Loucy (cell line): ENCODE measurements at regions not wholly inside any gene's neighbourhood (a gene's known extent, or its start where the extent isn't known, plus 50 kb on each side); places are given as distances from the start of the nearest gene placed in this dataset.
A peak's percentile ranks its signal among the peaks of the same experiment; 100 is the strongest.

Experiments
- H2AFZ ChIP-seq: fragments of 200-600 bp; sonication (generic); 2 replicates; pipeline ENCODE4 v1.6.0; 2016; ENCODE audit warnings: antibody characterized with exemption, mild to moderate bottlenecking, low read length, moderate library complexity
- H3F3A ChIP-seq: fragments of 200-600 bp; 2 replicates; pipeline ENCODE4 v1.6.0; 2016; ENCODE audit warnings: antibody characterized with exemption, low read depth, mild to moderate bottlenecking
- H3K27me3 ChIP-seq: fragments of 200-600 bp; sonication (generic); 2 replicates; pipeline ENCODE4 v1.6.1; 2014; ENCODE audit warnings: low read length, mild to moderate bottlenecking; ENCODE audit not compliant: insufficient read depth, poor library complexity, severe bottlenecking
- H3K36me3 ChIP-seq: fragments of 200-600 bp; sonication (generic); 2 replicates; pipeline ENCODE4 v1.6.1; 2016; ENCODE audit warnings: low read length; ENCODE audit not compliant: insufficient read depth
- H3K4me1 ChIP-seq: fragments of 200-600 bp; sonication (generic); 2 replicates; pipeline ENCODE4 v1.5.1; 2014; ENCODE audit warnings: low read length, mild to moderate bottlenecking; ENCODE audit not compliant: insufficient read depth, poor library complexity, severe bottlenecking
- H3K4me2 ChIP-seq: fragments of 200-600 bp; sonication (generic); 2 replicates; pipeline ENCODE4 v1.6.0; 2014; ENCODE audit warnings: antibody characterized with exemption, low read length, low read depth, mild to moderate bottlenecking; ENCODE audit not compliant: poor library complexity, severe bottlenecking
- H3K4me3 ChIP-seq: fragments of 200-600 bp; sonication (generic); 2 replicates; pipeline ENCODE4 v1.5.1; 2014; ENCODE audit warnings: low read length, mild to moderate bottlenecking, mixed read lengths; ENCODE audit not compliant: poor library complexity, severe bottlenecking
- H3K79me2 ChIP-seq: fragments of 200-600 bp; sonication (generic); 2 replicates; pipeline ENCODE4 v1.6.1; 2014; ENCODE audit warnings: low read length; ENCODE audit not compliant: insufficient read depth
- H3K9ac ChIP-seq: fragments of 200-600 bp; sonication (generic); 2 replicates; pipeline ENCODE4 v1.6.0; 2014; ENCODE audit warnings: mild to moderate bottlenecking, low read depth, low read length, moderate library complexity; ENCODE audit not compliant: poor library complexity, severe bottlenecking
- H3K9me2 ChIP-seq: fragments of 200-600 bp; sonication (generic); replicated peaks from 2 replicates; pipeline ENCODE4 v1.6.1; 2016; ENCODE audit warnings: low read depth, low read length, mixed read lengths
- H3K9me3 ChIP-seq: fragments of 200-600 bp; sonication (generic); 2 replicates; pipeline ENCODE4 v1.6.1; 2014; ENCODE audit warnings: mild to moderate bottlenecking, antibody characterized with exemption, low read length, low read depth; ENCODE audit not compliant: insufficient read depth
- H4K20me1 ChIP-seq: fragments of 200-600 bp; sonication (generic); 2 replicates; pipeline ENCODE4 v1.6.0; 2014; ENCODE audit warnings: antibody characterized with exemption, low read length, mild to moderate bottlenecking; ENCODE audit not compliant: insufficient read depth, poor library complexity, severe bottlenecking
- CTCF ChIP-seq: fragments of 200-600 bp; sonication (generic); conservative IDR thresholded peaks from 2 replicates; pipeline ENCODE4 v1.5.1; 2014; ENCODE audit warnings: mild to moderate bottlenecking, antibody characterized with exemption, low read length
- EZH2phosphoT487 ChIP-seq: fragments of 200-600 bp; IDR thresholded peaks from 2 replicates; pipeline ENCODE4 v1.6.1; 2018; ENCODE audit warnings: antibody characterized with exemption, mild to moderate bottlenecking, moderate library complexity, borderline replicate concordance

GRCh38 chr4:13783800-13784411 lies 156.4 kb upstream of the BOD1L1 start:
- H2AFZ ChIP-seq = no peak overlapping the region
- no peak overlapping the region for H3K4me2 ChIP-seq
- no peak for TF ChIP-seq EZH2phosphoT487
- TF ChIP-seq CTCF = no peak
- no peak overlapping the region for H3K9ac ChIP-seq
- H3K36me3 ChIP-seq = no peaks in the 10 kb centered on the region
- no peaks in the 10 kb centered on the region for H3K4me1 ChIP-seq
- no peaks in the 10 kb centered on the region for H3K9me2 ChIP-seq
- no peaks in the 10 kb centered on the region for H3F3A ChIP-seq
- H3K9me3 ChIP-seq = no peaks in the 10 kb centered on the region
- H3K4me3 ChIP-seq = no peak overlapping the region
- H3K79me2 ChIP-seq = no peaks in the 10 kb centered on the region
- no peaks in the 10 kb centered on the region for H4K20me1 ChIP-seq
- no peaks in the 10 kb centered on the region for H3K27me3 ChIP-seq

GRCh38 chr4:13793020-13793710 lies 165.6 kb upstream of the BOD1L1 start:
- H3K9me2 ChIP-seq = no peaks in the 10 kb centered on the region
- no peaks in the 10 kb centered on the region for H3K36me3 ChIP-seq
- H3K4me1 ChIP-seq = peaks cover 20% of the 10 kb centered on the region
- peaks cover 7% of the 10 kb centered on the region; the same call in 1 of the 2 replicates for H3F3A ChIP-seq
- H3K4me2 ChIP-seq = peak overlapping the region; percentile 69
- no peak overlapping the region for H3K9ac ChIP-seq
- no peaks in the 10 kb centered on the region for H3K27me3 ChIP-seq
- TF ChIP-seq CTCF (no peak), EZH2phosphoT487 (no peak)
- no peaks in the 10 kb centered on the region for H3K79me2 ChIP-seq
- H2AFZ ChIP-seq = no peak overlapping the region
- no peaks in the 10 kb centered on the region for H4K20me1 ChIP-seq
- H3K4me3 ChIP-seq = peak overlapping the region; percentile 33
- no peaks in the 10 kb centered on the region for H3K9me3 ChIP-seq

- TF ChIP-seq CTCF (no peak), EZH2phosphoT487 (no peak)
- H3F3A ChIP-seq = peaks cover 7% of the 10 kb centered on the region; the same call in 1 of the 2 replicates
- H3K4me2 ChIP-seq = peak overlapping the region; percentile 26
- H3K27me3 ChIP-seq = no peaks in the 10 kb centered on the region
- H3K9me3 ChIP-seq = no peaks in the 10 kb centered on the region
- no peak overlapping the region for H2AFZ ChIP-seq
- no peaks in the 10 kb centered on the region for H4K20me1 ChIP-seq
- no peak overlapping the region for H3K4me3 ChIP-seq
- H3K4me1 ChIP-seq = peaks cover 20% of the 10 kb centered on the region
- no peaks in the 10 kb centered on the region for H3K9me2 ChIP-seq
- H3K36me3 ChIP-seq = no peaks in the 10 kb centered on the region
- H3K79me2 ChIP-seq = no peaks in the 10 kb centered on the region
- H3K9ac ChIP-seq = no peak overlapping the region
These were observed 167.5 kb upstream of the BOD1L1 start for GRCh38 chr4:13794819-13795565.
